Left ventricle myocardium superior (tissue), 1 donor: ENCODE measurements at regions not wholly inside any gene's neighbourhood (a gene's known extent, or its start where the extent isn't known, plus 50 kb on each side); places are given as distances from the start of the nearest gene placed in this dataset.
A peak's percentile ranks its signal among the peaks of the same experiment; 100 is the strongest.
"Not testable (repeated sequence)": the region's sequence is repeated elsewhere in the genome, so short reads cannot be mapped to it uniquely, and the experiment has no call there.

Experiments used
- ATAC-seq: fragments of 200-7000 bp; cut with Tn5 transposase; one replicate; pipeline ENCODE4 v1.9.1; 2020; ENCODE audit warnings: mild to moderate bottlenecking, moderate library complexity
- DNase-seq: peaks from one replicate; pipeline ENCODE4 v3.0.0-alpha.2; 2020
- intact Hi-C: fragments of 100-400 bp; cut with micrococcal nuclease; formaldehyde crosslinking; loops from one replicate; pipeline ENCODE4 v1.11.0; 2022
- donor health status: DM: no; HTN: yes; CAD: no; lungs with severe emphysema.

DNA sequence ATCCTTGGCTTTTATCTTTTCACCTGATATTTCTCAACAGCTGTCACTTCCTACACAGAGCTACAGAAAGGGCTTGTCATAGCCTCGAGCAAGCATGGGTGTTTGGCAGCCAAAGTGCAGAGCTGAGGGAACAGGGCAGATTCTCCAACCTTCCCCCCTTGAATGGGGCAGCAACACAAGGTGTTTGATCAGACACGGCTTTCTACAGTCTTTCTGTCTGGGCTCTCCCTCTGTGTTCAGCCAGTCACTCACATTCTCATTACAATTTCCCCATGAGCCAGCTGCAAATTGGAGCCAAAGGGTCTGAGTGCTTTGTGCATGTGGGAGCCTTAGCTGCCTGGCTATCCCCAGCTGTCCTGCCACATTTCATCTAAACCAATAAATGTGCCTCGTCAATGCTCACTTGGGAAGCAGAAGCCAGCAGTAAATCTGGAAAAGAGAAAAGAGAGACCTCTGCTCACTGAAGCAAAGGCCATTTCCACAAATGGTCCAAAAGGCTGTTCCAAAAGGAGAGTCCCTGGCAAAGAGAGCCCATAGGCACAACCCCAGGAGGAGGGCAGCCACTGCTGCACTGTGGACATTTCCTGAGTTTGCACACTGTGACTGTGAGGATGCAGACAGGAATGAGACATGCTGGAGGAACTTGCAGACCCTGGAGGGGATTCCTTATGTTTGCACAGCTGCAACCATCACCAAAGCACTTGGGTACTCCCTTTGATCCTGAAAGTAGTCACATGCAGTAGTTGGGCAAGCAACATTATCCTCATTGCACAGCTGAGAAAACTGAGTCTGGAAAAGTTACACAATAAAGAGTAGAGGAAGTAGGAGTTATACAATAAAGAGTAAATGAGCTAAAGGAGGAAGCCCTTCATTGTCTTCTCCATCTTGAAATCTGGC is 186.8 kb downstream of the FAM181B start:
- intact Hi-C loops = no loop called here
- ATAC-seq (peak; percentile 42), DNase-seq (no peak)

- ATAC-seq (no peak), DNase-seq (no peak)
- intact Hi-C loops = no loop called here
Observed at GRCh38 chr11:82539669-82540068, 194.0 kb downstream of the FAM181B start.

DNA sequence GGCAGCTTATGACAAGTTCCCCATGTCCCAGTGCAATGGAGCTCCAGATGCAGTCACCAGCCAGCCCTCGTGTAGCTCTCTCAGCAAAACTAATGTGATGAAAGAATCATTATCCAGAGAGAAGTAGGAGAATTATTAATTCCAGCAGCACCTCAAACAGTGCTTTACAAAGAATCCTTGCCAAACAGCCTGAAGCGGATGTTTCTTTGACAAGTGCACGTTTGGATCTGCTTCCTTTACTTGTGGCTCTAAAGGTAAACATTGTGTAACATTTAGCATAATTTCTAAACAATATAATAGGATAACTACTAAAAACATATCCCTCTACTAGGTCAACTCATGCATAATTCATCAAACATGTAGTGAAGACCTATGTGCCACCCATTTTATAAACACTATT is 197.0 kb downstream of the FAM181B start:
- ATAC-seq (no peak), DNase-seq (no peak)
- intact Hi-C loops = no loop called here

DNA sequence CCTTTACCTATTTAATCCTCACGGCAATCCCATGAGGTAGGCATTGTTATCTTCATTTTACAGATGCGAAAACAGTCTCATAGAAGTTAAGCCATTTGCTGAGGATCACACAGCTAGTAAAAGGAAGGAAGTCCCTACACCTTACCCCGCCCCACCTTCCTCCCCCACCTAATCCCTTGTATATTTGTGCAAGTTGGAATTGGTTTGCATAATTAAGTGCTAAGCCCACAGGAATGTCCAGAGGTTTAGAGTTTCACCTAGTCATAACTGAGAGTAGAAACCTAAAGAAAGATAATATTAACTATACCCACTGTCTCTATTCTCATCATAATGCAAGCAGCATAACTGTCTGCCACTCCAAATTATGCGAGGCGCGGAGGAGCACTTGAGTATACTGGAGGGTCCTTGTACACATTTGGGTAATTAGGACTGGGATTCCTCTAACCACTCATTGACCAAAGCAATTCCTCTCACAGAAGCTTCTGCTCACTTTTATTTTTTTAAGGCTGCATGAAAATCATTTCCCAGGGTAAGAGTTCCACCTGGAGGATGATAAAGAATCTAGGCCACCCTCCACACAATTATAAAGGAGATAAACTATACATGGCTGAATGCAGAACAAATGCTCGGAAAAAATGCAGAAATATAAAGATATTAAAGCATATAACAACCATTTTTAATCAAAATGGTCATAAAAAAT is 199.9 kb downstream of the FAM181B start:
- ATAC-seq (no peak), DNase-seq (no peak)
- intact Hi-C loops = no loop called here

- DNase-seq = no peak
- ATAC-seq = no peak
- intact Hi-C loops = no loop called here
Observed at GRCh38 chr11:82529936-82530335, 203.7 kb downstream of the FAM181B start.

DNA sequence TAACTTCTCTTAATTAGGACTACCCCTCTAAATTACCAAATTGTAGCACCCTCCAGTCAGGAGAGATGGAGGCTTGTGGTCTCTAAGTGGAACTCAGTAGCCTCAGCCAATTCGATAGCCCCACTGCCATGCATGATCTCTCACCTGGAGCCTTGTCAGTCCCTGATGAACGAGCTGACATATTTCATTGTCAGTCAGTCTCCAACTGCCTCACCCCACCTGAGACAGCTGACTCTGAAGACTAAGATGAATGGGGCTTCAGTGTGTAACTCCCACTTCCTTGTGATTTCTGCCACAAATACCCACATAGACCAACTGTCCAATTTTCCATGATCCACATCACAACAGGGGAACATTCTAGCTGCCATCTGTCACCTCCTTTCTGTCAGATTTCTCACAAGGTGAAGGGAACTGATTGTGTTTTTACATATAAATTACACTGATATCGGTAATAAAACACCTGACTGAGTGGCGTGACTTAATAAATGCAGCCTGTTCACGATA is 206.5 kb downstream of the FAM181B start:
- DNase-seq = no peak
- no peak for ATAC-seq
- intact Hi-C loops = no loop called here

DNA sequence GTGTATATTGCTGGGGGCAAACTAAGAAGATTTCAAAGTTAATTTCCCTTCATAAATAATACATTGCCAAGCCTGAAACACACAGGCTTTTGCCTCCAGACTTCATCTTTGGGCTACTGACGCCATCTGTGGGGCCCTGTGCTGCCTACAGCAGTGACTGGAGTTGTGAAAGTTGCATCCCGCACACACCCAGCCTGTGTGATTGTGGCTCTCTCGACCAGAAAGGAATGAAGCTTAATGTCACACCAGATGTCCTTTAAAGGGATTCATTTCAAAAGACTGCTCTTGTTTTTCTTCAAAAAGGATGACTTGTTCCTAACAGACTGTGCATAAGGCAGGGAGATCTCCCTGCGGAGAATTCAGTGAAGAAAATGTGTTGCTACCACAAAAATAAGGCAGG is 210.5 kb downstream of the FAM181B start:
- ATAC-seq (no peak), DNase-seq (no peak)
- intact Hi-C loops = no loop called here

GRCh38 chr11:82521427-82521826 is 212.2 kb downstream of the FAM181B start:
- intact Hi-C loops = no loop called here
- DNase-seq (no peak), ATAC-seq (peak; percentile 68)

- ATAC-seq = no peak
- DNase-seq = no peak
- intact Hi-C loops = no loop called here
Observed at GRCh38 chr11:82507288-82507687, 226.4 kb downstream of the FAM181B start.

DNA sequence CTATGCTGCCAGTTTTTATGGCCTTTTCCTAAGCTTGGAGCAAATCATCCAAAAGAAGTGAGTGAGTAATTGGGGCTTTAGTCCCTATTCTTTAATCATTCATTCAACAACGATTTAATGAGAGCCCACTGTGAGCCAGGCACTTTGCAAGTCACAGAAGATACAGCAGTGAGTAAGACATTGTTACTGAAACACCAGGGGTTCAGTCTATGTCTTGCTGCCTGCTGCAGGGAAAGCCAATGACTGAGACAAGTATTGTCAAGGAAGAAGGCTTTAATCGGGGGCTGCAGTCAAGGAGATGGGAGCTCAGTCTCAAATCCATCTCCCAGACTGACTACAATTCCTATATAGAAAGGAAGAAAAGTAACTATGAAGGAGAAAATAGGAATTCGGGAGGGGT is 228.3 kb downstream of the FAM181B start:
- ATAC-seq = no peak
- no peak for DNase-seq
- intact Hi-C loops = no loop called here

- DNase-seq, intact Hi-C loops, ATAC-seq: not testable (repeated sequence)
Observed at GRCh38 chr11:82501174-82501573, 232.5 kb downstream of the FAM181B start.

DNA sequence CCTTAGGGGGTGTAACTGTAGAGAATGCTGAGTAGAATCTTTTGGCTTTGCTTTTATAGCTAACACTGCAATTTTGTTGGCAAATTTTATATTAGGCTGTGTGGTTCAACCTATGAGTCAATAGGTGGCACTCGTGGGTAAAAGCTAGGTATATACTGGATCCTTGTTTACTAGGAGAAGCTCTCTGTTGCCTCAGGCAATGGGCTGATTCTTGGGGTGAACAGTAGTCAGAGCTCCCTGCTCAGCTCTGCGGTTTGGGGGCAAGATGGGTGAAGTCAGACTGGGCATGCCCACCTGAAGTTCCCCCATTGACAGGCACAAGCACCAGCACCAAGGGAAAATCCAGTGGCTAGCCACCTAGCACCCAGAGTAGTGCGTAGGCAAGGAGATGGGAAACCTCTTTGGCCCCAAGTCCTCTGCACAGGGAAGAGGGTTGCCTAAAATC is 238.7 kb downstream of the FAM181B start:
- DNase-seq = no peak
- intact Hi-C loops = no loop called here
- ATAC-seq = no peak

GRCh38 chr11:82474876-82475275 is 258.8 kb downstream of the FAM181B start:
- ATAC-seq = no peak
- DNase-seq = no peak
- intact Hi-C loops = no loop called here

DNA sequence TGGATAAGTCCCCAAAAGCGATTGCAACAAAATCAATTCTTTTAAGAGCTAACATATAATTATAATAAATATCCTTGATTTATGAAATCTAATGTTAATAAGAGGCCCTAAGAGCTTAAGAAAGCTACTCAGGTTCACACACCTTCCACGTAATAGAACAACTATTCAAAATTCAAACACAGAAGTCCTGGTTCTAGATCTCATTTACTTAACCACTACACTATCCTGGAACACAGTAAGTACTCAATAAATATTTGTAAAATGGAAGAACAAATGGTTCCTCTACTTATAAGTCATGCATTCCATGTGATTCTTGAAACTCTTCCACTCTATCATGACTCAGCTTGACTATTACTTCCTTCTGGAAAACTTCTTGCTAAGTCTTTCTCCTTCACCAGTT is 268.2 kb downstream of the FAM181B start:
- intact Hi-C loops = no loop called here
- ATAC-seq (no peak), DNase-seq (no peak)

GRCh38 chr11:82462608-82463242 is 270.9 kb downstream of the FAM181B start:
- intact Hi-C loops = no loop called here
- ATAC-seq = no peak
- DNase-seq = no peak

- intact Hi-C loops = no loop called here
- ATAC-seq = no peak
- no peak for DNase-seq
Observed at GRCh38 chr11:82458761-82459160, 274.9 kb downstream of the FAM181B start.

GRCh38 chr11:82458147-82458546 is 275.5 kb downstream of the FAM181B start:
- intact Hi-C loops = no loop called here
- DNase-seq (no peak), ATAC-seq (no peak)

DNA sequence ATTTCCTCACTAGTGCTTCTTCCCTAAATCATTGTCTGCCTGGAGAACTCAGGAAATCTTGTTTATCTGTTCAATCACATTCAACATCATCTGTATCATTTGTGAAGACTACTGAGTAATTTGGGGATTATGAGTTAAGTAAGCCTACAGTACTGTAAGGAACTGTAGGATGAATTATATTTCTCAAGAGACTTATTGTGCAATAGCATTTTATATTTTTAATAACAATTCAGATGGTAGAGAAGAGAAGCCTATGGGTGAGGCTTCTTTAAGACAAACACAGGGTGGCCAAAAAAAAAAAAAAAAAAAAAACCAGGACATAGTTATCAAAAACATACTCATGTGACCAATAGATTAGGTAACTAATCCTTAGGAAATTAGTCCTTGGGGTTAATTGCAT is 282.7 kb downstream of the FAM181B start:
- no peak for DNase-seq

GRCh38 chr11:82406611-82407010 is 327.1 kb downstream of the FAM181B start:
- no peak for ATAC-seq

More for the DNA sequence above, 282.7 kb downstream of the FAM181B start:
- intact Hi-C loops = no loop called here
- ATAC-seq = no peak

GRCh38 chr11:82405421-82405820 is 328.2 kb downstream of the FAM181B start:
- intact Hi-C loops = no loop called here
- DNase-seq (no peak), ATAC-seq (no peak)

More at GRCh38 chr11:82406611-82407010, 327.1 kb downstream of the FAM181B start:
- intact Hi-C loops = no loop called here
- no peak for DNase-seq
